ENCODE measurements at regions not wholly inside any gene's neighbourhood (a gene's known extent, or its start where the extent isn't known, plus 50 kb on each side); places are given as distances from the start of the nearest gene placed in this dataset.

DNA sequence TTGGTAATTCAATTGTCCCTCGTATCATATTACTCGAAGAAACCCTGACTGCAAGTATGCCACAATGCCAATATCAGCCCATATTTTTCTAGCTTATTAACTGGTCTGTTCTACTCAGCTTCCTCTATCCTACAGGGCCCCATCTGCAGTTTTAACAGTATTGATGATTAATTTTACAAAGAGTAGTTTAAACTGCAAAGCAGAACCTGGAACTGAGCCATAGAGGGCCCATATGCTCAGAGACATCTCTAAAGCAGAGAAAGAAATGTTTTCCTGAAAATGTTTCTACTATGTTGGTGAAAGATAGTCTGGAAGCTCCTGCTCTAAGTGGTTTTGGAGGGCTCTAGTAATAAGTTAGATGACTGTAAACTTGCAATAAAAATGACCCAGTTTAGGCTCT lies 259.4 kb upstream of the CENPE start:
- Histone ChIP-seq H3K9ac (ENCODE audit: low read length) (no peak overlapping the region), H3K4me3 (ENCODE audit: low read length) (no peak overlapping the region), H3K4me1 (ENCODE audit: control insufficient read depth, insufficient read depth, low read length) (no peaks in the 10 kb centered on the region), H3K36me3 (ENCODE audit: control insufficient read depth, insufficient read depth, low read length, severe bottlenecking) (no peaks in the 10 kb centered on the region), H3K27me3 (replicated peaks; ENCODE audit: control insufficient read depth, insufficient read depth, low read length) (no peaks in the 10 kb centered on the region), H3K9me3 (ENCODE audit: control insufficient read depth, low read length) (peaks cover 5% of the 10 kb centered on the region)
- DNase-seq (ENCODE audit: low read depth), result no peak

DNA sequence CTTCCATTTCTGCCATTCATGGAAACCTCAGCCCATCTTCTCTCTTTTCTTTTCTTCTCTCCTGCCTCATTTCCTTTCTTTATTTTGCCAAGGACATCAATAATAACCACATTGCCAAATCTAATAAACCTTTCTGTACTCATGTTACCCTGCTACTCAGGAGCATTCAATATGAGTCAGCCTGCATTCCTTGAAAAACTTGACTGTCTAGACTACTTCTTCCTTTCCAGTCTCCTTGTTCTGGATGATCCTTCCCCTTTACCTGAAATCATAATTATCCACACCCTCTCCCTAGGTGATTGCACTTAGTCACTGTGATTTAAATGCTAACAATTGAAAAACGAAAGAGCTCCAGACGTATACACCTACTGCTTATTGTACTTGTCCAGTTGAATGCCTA lies 253.2 kb upstream of the CENPE start:
- no peaks in the 10 kb centered on the region for H3K36me3 ChIP-seq (ENCODE audit: control insufficient read depth, insufficient read depth, low read length, severe bottlenecking)
- H3K9ac ChIP-seq (ENCODE audit: low read length), result no peak overlapping the region
- DNase-seq (ENCODE audit: low read depth), result no peak
- H3K27me3 ChIP-seq (replicated peaks; ENCODE audit: control insufficient read depth, insufficient read depth, low read length), result no peaks in the 10 kb centered on the region
- H3K4me3 ChIP-seq (ENCODE audit: low read length), result no peak overlapping the region
- peaks cover 5% of the 10 kb centered on the region for H3K9me3 ChIP-seq (ENCODE audit: control insufficient read depth, low read length)
- H3K4me1 ChIP-seq (ENCODE audit: control insufficient read depth, insufficient read depth, low read length), result no peaks in the 10 kb centered on the region

DNA sequence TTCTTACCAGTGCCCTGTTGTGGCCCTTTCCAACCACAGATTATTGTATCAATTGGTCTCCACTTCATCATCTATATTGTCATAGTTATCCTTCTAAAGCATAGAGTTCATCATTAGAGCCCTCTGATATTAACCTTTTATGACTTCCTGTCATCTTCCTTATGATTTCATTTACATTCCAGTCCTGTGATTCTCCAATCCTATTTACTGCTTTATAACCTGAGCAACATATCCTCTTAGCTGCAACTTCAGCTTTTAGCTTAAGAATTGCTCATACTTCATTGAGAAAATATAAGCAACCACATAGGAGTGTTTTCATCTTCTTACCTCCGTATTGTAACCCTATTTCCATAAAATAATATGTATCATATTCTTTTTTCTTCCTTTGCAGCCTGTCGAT lies 252.6 kb upstream of the CENPE start:
- Histone ChIP-seq H3K9ac (ENCODE audit: low read length) (no peak overlapping the region), H3K27me3 (replicated peaks; ENCODE audit: control insufficient read depth, insufficient read depth, low read length) (no peaks in the 10 kb centered on the region), H3K4me3 (ENCODE audit: low read length) (no peak overlapping the region), H3K9me3 (ENCODE audit: control insufficient read depth, low read length) (peaks cover 4% of the 10 kb centered on the region), H3K4me1 (ENCODE audit: control insufficient read depth, insufficient read depth, low read length) (no peaks in the 10 kb centered on the region), H3K36me3 (ENCODE audit: control insufficient read depth, insufficient read depth, low read length, severe bottlenecking) (no peaks in the 10 kb centered on the region)
- DNase-seq (ENCODE audit: low read depth), result no peak

DNA sequence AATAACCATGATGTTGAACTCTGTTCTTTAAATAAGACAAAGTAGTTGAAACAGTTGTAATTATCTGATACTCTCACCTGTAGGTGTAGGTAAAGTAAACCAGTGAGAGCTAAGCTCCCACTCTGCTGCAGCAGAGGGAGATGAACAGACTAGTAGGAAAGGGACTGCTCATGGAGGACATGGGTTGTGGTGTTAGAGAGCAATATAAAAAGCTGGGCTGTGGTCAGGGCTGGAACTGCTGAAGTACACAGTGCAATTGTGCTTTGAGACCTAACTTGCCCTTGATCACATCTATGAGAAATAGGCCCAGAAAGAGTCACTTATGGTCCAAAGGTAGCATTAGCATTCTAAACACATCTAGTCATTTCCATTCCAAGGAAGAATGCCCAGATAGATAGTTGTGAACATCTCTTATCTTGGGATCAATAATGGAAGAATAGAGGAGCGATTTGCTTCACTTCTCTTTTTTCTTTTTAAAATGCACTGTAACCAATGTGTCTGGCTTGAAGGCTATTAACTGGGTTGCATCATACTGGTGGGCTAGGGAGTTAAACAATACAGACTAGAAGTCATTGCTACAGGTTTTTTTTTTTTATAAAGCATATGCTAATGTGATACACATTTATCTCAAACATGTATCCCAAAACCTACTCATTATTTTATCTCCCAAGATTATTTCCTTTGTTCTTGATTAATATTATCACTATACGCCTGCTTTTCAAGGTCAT lies 251.3 kb upstream of the CENPE start:
- Histone ChIP-seq H3K4me3 (ENCODE audit: low read length) (no peak overlapping the region), H3K9me3 (ENCODE audit: control insufficient read depth, low read length) (no peaks in the 10 kb centered on the region), H3K36me3 (ENCODE audit: control insufficient read depth, insufficient read depth, low read length, severe bottlenecking) (no peaks in the 10 kb centered on the region), H3K27me3 (replicated peaks; ENCODE audit: control insufficient read depth, insufficient read depth, low read length) (no peaks in the 10 kb centered on the region), H3K9ac (ENCODE audit: low read length) (no peak overlapping the region), H3K4me1 (ENCODE audit: control insufficient read depth, insufficient read depth, low read length) (no peaks in the 10 kb centered on the region)
- no peak for DNase-seq (ENCODE audit: low read depth)

DNA sequence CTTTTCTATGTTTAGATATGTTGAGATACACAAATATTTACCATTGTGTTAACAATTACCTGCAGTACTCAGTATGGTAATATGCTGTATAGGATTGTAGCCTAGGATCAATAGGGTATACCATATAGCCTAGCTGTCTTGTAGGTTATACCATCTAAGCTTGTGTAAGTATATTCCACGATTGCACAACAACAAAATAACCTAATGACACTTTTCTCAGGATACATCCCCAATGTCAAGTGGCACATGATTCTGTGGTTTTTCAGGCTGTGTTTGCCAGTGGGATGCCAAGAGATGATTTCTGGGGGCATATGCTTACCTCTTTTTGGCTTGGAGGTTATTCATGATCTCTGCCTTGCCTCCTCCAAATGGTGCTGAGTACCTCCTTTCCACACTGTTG lies 247.2 kb upstream of the CENPE start:
- no peaks in the 10 kb centered on the region for H3K9me3 ChIP-seq (ENCODE audit: control insufficient read depth, low read length)
- no peaks in the 10 kb centered on the region for H3K4me1 ChIP-seq (ENCODE audit: control insufficient read depth, insufficient read depth, low read length)
- no peaks in the 10 kb centered on the region for H3K36me3 ChIP-seq (ENCODE audit: control insufficient read depth, insufficient read depth, low read length, severe bottlenecking)
- H3K4me3 ChIP-seq (ENCODE audit: low read length), result no peak overlapping the region
- DNase-seq (ENCODE audit: low read depth), result no peak
- no peaks in the 10 kb centered on the region for H3K27me3 ChIP-seq (replicated peaks; ENCODE audit: control insufficient read depth, insufficient read depth, low read length)
- no peak overlapping the region for H3K9ac ChIP-seq (ENCODE audit: low read length)

DNA sequence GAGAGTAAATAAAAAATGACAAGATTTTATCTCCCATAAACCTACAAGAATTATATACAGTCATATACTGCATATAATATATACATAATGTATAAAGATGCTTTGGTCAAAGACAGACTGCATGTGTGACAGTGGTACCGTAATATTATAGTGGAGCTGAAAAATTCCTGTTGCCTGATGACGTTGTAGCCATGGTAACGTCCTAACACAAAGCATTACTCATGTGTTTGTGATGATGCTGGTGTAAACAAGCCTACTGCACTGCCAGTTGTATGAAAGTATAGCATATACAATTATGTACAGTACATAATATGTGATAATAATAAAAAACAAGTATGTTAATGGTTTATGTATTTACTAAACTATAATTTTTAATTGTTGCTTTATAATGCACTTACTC lies 245.2 kb upstream of the CENPE start:
- peak; percentile 3 for DNase-seq (ENCODE audit: low read depth)
- no peaks in the 10 kb centered on the region for H3K36me3 ChIP-seq (ENCODE audit: control insufficient read depth, insufficient read depth, low read length, severe bottlenecking)
- no peaks in the 10 kb centered on the region for H3K9me3 ChIP-seq (ENCODE audit: control insufficient read depth, low read length)
- H3K4me3 ChIP-seq (ENCODE audit: low read length), result no peak overlapping the region
- H3K27me3 ChIP-seq (replicated peaks; ENCODE audit: control insufficient read depth, insufficient read depth, low read length), result no peaks in the 10 kb centered on the region
- H3K9ac ChIP-seq (ENCODE audit: low read length), result no peak overlapping the region
- no peaks in the 10 kb centered on the region for H3K4me1 ChIP-seq (ENCODE audit: control insufficient read depth, insufficient read depth, low read length)

DNA sequence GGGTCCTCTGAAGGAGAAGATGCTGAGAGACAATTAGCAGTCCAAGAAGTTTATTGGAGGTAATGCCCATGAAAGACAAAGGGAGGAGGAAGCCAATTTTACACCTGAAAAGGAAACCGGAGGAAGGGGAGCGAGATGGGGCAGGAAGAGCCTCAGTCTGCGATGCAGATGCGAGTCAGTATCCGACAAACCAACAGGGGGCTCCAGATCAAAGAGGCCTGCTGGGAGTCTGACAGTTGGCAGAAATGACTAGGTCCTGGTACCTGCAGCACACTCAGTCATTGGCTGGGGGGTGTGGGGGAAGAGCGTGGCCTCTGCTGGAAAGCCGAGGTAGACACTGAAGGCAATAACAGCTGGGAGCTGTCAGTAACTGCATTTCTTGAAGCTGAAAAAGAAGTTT lies 231.1 kb upstream of the CENPE start:
- Histone ChIP-seq H3K4me1 (ENCODE audit: control insufficient read depth, insufficient read depth, low read length) (no peaks in the 10 kb centered on the region), H3K4me3 (ENCODE audit: low read length) (no peak overlapping the region), H3K36me3 (ENCODE audit: control insufficient read depth, insufficient read depth, low read length, severe bottlenecking) (no peaks in the 10 kb centered on the region), H3K27me3 (replicated peaks; ENCODE audit: control insufficient read depth, insufficient read depth, low read length) (no peaks in the 10 kb centered on the region), H3K9me3 (ENCODE audit: control insufficient read depth, low read length) (no peaks in the 10 kb centered on the region), H3K9ac (ENCODE audit: low read length) (no peak overlapping the region)
- DNase-seq (ENCODE audit: low read depth), result no peak

DNA sequence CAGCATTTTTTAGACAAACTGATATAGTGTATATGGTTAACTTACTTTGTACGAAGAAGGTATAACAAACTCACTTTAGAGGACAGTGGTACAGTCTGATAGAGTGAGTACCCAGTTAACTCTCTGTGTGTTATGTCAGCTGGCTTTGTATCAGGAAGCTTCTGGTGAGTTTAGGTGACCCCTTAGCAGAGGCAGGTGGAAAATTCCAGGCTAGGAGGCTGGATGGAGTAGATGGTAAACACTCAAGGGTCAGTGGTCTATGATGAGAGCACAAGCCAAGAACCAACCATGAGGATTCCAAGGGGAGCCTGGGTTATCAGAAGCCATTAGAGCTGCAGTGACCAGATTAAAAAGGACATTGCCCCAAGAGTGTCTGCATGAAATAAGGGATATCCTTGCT lies 227.3 kb upstream of the CENPE start:
- H3K27me3 ChIP-seq (replicated peaks; ENCODE audit: control insufficient read depth, insufficient read depth, low read length), result no peaks in the 10 kb centered on the region
- H3K4me1 ChIP-seq (ENCODE audit: control insufficient read depth, insufficient read depth, low read length), result no peaks in the 10 kb centered on the region
- H3K4me3 ChIP-seq (ENCODE audit: low read length), result no peak overlapping the region
- DNase-seq (ENCODE audit: low read depth), result no peak
- no peaks in the 10 kb centered on the region for H3K36me3 ChIP-seq (ENCODE audit: control insufficient read depth, insufficient read depth, low read length, severe bottlenecking)
- H3K9ac ChIP-seq (ENCODE audit: low read length), result no peak overlapping the region
- H3K9me3 ChIP-seq (ENCODE audit: control insufficient read depth, low read length), result no peaks in the 10 kb centered on the region

DNA sequence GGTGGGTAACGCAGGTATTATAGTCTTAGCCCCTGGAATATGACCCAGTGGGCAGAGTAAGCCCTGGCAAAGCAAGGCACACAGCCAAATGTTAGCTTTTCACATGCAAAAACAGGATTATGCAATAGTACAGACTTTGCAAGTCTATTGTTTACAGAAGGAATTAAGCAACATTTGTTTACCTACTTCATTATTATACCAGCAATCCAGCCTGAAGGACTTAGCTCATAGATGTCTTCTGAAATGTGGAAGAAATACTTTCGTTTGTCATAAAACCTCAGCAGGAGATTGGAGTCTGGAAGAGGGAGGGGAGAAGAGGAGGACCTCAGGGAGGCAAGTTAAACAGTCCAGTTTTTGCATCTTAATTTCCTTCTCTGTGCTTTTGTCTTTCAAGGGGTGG lies 226.7 kb upstream of the CENPE start:
- H3K9me3 ChIP-seq (ENCODE audit: control insufficient read depth, low read length), result no peaks in the 10 kb centered on the region
- no peaks in the 10 kb centered on the region for H3K36me3 ChIP-seq (ENCODE audit: control insufficient read depth, insufficient read depth, low read length, severe bottlenecking)
- no peaks in the 10 kb centered on the region for H3K27me3 ChIP-seq (replicated peaks; ENCODE audit: control insufficient read depth, insufficient read depth, low read length)
- peak; percentile 44 for DNase-seq (ENCODE audit: low read depth)
- no peak overlapping the region for H3K4me3 ChIP-seq (ENCODE audit: low read length)
- H3K9ac ChIP-seq (ENCODE audit: low read length), result no peak overlapping the region
- H3K4me1 ChIP-seq (ENCODE audit: control insufficient read depth, insufficient read depth, low read length), result no peaks in the 10 kb centered on the region

DNA sequence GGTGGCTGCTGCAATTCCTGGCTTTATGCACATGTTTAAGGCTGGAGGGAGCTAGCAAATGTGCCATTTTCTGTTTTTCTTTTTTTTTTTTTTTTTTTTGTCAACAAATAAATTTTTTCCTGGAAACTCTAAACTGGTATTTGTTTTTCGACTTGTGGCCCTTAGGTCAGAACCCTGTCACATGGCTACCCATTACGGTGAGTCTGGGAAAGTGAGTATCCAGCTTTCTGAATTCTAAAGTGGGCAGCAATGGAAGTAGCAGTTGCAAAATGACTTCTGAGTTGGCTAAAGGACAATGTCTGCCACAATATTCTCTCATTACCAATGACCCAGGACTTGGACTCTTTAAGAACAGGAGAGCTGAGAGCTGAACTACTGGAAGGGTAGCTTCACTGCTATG lies 225.1 kb upstream of the CENPE start:
- Histone ChIP-seq H3K9me3 (ENCODE audit: control insufficient read depth, low read length) (no peaks in the 10 kb centered on the region), H3K4me1 (ENCODE audit: control insufficient read depth, insufficient read depth, low read length) (no peaks in the 10 kb centered on the region), H3K36me3 (ENCODE audit: control insufficient read depth, insufficient read depth, low read length, severe bottlenecking) (no peaks in the 10 kb centered on the region), H3K9ac (ENCODE audit: low read length) (no peak overlapping the region), H3K4me3 (ENCODE audit: low read length) (no peak overlapping the region), H3K27me3 (replicated peaks; ENCODE audit: control insufficient read depth, insufficient read depth, low read length) (no peaks in the 10 kb centered on the region)
- no peak for DNase-seq (ENCODE audit: low read depth)

DNA sequence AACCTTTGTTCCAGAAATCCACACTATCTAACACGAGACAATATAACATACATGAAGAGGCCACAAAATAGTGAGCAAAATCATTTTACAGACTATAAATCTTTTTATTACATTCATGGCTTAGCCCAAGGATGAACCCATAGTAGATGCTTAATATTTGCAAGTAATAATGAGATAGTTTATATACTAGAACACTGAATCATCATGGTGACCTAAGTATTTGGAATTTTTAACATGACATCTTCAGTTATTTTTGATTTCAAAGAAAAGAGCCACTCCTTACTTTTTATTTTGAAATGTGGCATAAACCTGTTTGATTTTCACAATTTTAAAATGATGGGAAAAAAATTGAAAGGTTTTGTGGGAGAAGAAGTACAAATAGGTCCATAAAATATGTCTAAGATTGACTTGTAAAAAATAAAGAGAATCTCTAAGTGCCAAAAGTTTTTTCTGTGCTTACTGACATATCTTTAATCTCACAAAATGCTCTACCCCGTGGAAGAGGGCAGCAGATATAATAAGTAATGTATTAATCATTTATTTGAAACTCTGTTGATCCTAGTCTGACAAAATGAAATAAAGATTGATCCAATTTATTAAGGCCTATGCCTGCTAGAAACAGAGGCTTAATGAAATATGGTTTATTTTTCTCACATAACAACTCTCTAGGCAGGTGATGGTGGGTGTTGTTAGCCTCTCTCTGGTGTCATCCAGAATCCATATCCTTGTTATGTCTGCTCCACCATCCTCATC lies 224.5 kb upstream of the CENPE start:
- Histone ChIP-seq H3K9ac (ENCODE audit: low read length) (no peak overlapping the region), H3K36me3 (ENCODE audit: control insufficient read depth, insufficient read depth, low read length, severe bottlenecking) (no peaks in the 10 kb centered on the region), H3K4me3 (ENCODE audit: low read length) (no peak overlapping the region), H3K9me3 (ENCODE audit: control insufficient read depth, low read length) (no peaks in the 10 kb centered on the region), H3K4me1 (ENCODE audit: control insufficient read depth, insufficient read depth, low read length) (no peaks in the 10 kb centered on the region), H3K27me3 (replicated peaks; ENCODE audit: control insufficient read depth, insufficient read depth, low read length) (no peaks in the 10 kb centered on the region)
- DNase-seq (ENCODE audit: low read depth), result no peak

All from adipocyte (in vitro differentiated cells).